A673 (cell line): ENCODE measurements at regions not wholly inside any gene's neighbourhood (a gene's known extent, or its start where the extent isn't known, plus 50 kb on each side); places are given as distances from the start of the nearest gene placed in this dataset.

Source experiments
- BruUV-seq: library from RNA; stranded (reverse); fragments of 400-500 nt; replicated peaks from 2 replicates; lab custom pipeline; 2021; lab: Mats Ljungman, UMichigan
- CTCF ChIA-PET: fragments of 300-600 bp; sonication (Branson Sonifier 250); formaldehyde crosslinking; loops from one replicate; lab custom pipeline; 2022; ENCODE audit warnings: antibody characterized with exemption; lab: Charles Lee
- POLR2A ChIA-PET: fragments of 300-600 bp; sonication (Branson Sonifier 250); formaldehyde crosslinking; loops from one replicate; lab custom pipeline; 2022; ENCODE audit warnings: antibody characterized with exemption; ENCODE audit not compliant: low non-redundant PET; lab: Charles Lee
- DNase-seq: peaks from one replicate; pipeline ENCODE4 v3.0.0-alpha.2; 2015; ENCODE audit warnings: low spot score
- H3K27ac ChIP-seq: fragments of 200-600 bp; sonication (generic); 2 replicates; pipeline ENCODE4 v1.5.1; 2016; ENCODE audit warnings: mixed run types, low read depth, mild to moderate bottlenecking, mixed read lengths, antibody characterized with exemption, low read length; ENCODE audit not compliant: poor library complexity, severe bottlenecking
- H3K27me3 ChIP-seq: fragments of 200-600 bp; sonication (generic); replicated peaks from 2 replicates; pipeline ENCODE4 v1.6.1; 2017; ENCODE audit warnings: mixed run types, low read depth, mild to moderate bottlenecking, mixed read lengths, antibody characterized with exemption, low read length; ENCODE audit not compliant: insufficient read depth, poor library complexity
- H3K36me3 ChIP-seq: fragments of 200-600 bp; sonication (generic); 2 replicates; pipeline ENCODE4 v1.6.1; 2016; ENCODE audit warnings: mixed run types, mild to moderate bottlenecking, mixed read lengths, antibody characterized with exemption, low read length; ENCODE audit not compliant: insufficient read depth, poor library complexity, severe bottlenecking
- H3K4me1 ChIP-seq: fragments of 200-600 bp; sonication (generic); 2 replicates; pipeline ENCODE4 v1.6.1; 2017; ENCODE audit warnings: mixed run types, mild to moderate bottlenecking, mixed read lengths, antibody characterized with exemption, low read length; ENCODE audit not compliant: insufficient read depth, poor library complexity, severe bottlenecking
- H3K4me3 ChIP-seq: fragments of 200-600 bp; sonication (generic); 2 replicates; pipeline ENCODE4 v1.5.1; 2016; ENCODE audit warnings: low read depth, mixed run types, mild to moderate bottlenecking, mixed read lengths, low read length; ENCODE audit not compliant: poor library complexity, severe bottlenecking
- H3K9me3 ChIP-seq: fragments of 200-600 bp; sonication (generic); 2 replicates; pipeline ENCODE4 v1.6.1; 2016; ENCODE audit warnings: mixed run types, low read depth, mild to moderate bottlenecking, mixed read lengths, antibody characterized with exemption, low read length; ENCODE audit not compliant: poor library complexity, severe bottlenecking
- CTCF ChIP-seq: fragments of 300-800, 200-600 bp; sonication (generic); conservative IDR thresholded peaks from 2 replicates; pipeline ENCODE4 v1.5.1; 2017; ENCODE audit warnings: low read depth, mild to moderate bottlenecking, antibody characterized with exemption, low read length, moderate library complexity, mixed read lengths
- EZH2 ChIP-seq: fragments of 200-600 bp; sonication (generic); IDR thresholded peaks from 2 replicates; pipeline ENCODE4 v1.6.1; 2017; ENCODE audit warnings: borderline replicate concordance, low read depth, mild to moderate bottlenecking, mixed read lengths, antibody characterized with exemption, low read length; ENCODE audit not compliant: poor library complexity, severe bottlenecking
- intact Hi-C: fragments of 100-400 bp; cut with micrococcal nuclease; formaldehyde crosslinking; loops from one replicate; pipeline ENCODE4 v1.10.0; 2022; ENCODE audit not compliant: unreplicated experiment

GRCh38 chr15:79529157-79529785, 97.1 kb downstream of the MINAR1 start:
- intact Hi-C loops, result no loop called here
- no peak for TF ChIP-seq CTCF
- TF ChIP-seq EZH2, result no peak
- ChIA-PET POLR2A (no interaction called here), CTCF (no interaction called here)
- no peaks in the 10 kb centered on the region for H3K9me3 ChIP-seq
- H3K36me3 ChIP-seq, result no peaks in the 10 kb centered on the region
- no peak for DNase-seq
- no peak overlapping the region for H3K4me3 ChIP-seq
- BruUV-seq, result no TSS peak
- H3K27ac ChIP-seq, result no peak overlapping the region
- no peaks in the 10 kb centered on the region for H3K4me1 ChIP-seq
- H3K27me3 ChIP-seq, result no peaks in the 10 kb centered on the region

GRCh38 chr15:79535536-79535935, 103.4 kb downstream of the MINAR1 start:
- H3K36me3 ChIP-seq, result no peaks in the 10 kb centered on the region
- H3K4me1 ChIP-seq, result no peaks in the 10 kb centered on the region
- H3K4me3 ChIP-seq, result no peak overlapping the region
- ChIA-PET POLR2A (no interaction called here), CTCF (no interaction called here)
- H3K9me3 ChIP-seq, result no peaks in the 10 kb centered on the region
- TF ChIP-seq CTCF, result no peak
- TF ChIP-seq EZH2, result no peak
- no TSS peak for BruUV-seq
- no peaks in the 10 kb centered on the region for H3K27me3 ChIP-seq
- intact Hi-C loops, result loop anchor here (10.0 kb wide), 1 partner anchor 61 kb away; no protein-coding TSS in a partner anchor
- DNase-seq, result no peak
- H3K27ac ChIP-seq, result no peak overlapping the region

GRCh38 chr15:79538527-79538926, 106.4 kb downstream of the MINAR1 start:
- intact Hi-C loops, result loop anchor here (10.0 kb wide), 1 partner anchor 64 kb away; no protein-coding TSS in a partner anchor
- no peak for DNase-seq
- H3K9me3 ChIP-seq, result no peaks in the 10 kb centered on the region
- no peaks in the 10 kb centered on the region for H3K36me3 ChIP-seq
- no peak overlapping the region for H3K4me3 ChIP-seq
- TF ChIP-seq EZH2 (no peak), CTCF (no peak)
- ChIA-PET POLR2A (no interaction called here), CTCF (no interaction called here)
- H3K27me3 ChIP-seq, result no peaks in the 10 kb centered on the region
- H3K4me1 ChIP-seq, result no peaks in the 10 kb centered on the region
- H3K27ac ChIP-seq, result no peak overlapping the region
- BruUV-seq, result no TSS peak
